Brain microvascular endothelial cell (primary cell): ENCODE measurements at regions not wholly inside any gene's neighbourhood (a gene's known extent, or its start where the extent isn't known, plus 50 kb on each side); places are given as distances from the start of the nearest gene placed in this dataset.

Experiments
- DNase-seq: peaks from one replicate; pipeline ENCODE4 v3.0.0-alpha.2; 2020
- H3K27ac ChIP-seq: fragments of 250-450 bp; sonication (Bioruptor Pico); 2 replicates; pipeline ENCODE4 v1.5.1; 2020; ENCODE audit warnings: mild to moderate bottlenecking, moderate library complexity
- H3K27me3 ChIP-seq: fragments of 250-450 bp; sonication (Bioruptor Pico); replicated peaks from 2 replicates; pipeline ENCODE4 v1.5.1; 2020; ENCODE audit warnings: mild to moderate bottlenecking
- H3K36me3 ChIP-seq: fragments of 250-450 bp; sonication (Bioruptor Pico); replicated peaks from 2 replicates; pipeline ENCODE4 v1.5.1; 2020; ENCODE audit warnings: mild to moderate bottlenecking
- H3K4me3 ChIP-seq: 2 replicates; pipeline ENCODE4 v1.5.1; 2011; ENCODE audit warnings: low read depth, mild to moderate bottlenecking, control low read depth, low read length, moderate library complexity
- CTCF ChIP-seq: IDR thresholded peaks from 2 replicates; pipeline ENCODE4 v1.5.1; 2011; ENCODE audit warnings: low read depth, mild to moderate bottlenecking, moderate library complexity, low read length, control low read depth, inconsistent platforms; ENCODE audit errors: missing control alignments
- in situ Hi-C: cut with HindIII; loops from 2 replicates; pipeline ENCODE4 v1.10.0; 2017; ENCODE audit warnings: low sequenced_read_pairs, low pct_ligation_motif_present

DNA sequence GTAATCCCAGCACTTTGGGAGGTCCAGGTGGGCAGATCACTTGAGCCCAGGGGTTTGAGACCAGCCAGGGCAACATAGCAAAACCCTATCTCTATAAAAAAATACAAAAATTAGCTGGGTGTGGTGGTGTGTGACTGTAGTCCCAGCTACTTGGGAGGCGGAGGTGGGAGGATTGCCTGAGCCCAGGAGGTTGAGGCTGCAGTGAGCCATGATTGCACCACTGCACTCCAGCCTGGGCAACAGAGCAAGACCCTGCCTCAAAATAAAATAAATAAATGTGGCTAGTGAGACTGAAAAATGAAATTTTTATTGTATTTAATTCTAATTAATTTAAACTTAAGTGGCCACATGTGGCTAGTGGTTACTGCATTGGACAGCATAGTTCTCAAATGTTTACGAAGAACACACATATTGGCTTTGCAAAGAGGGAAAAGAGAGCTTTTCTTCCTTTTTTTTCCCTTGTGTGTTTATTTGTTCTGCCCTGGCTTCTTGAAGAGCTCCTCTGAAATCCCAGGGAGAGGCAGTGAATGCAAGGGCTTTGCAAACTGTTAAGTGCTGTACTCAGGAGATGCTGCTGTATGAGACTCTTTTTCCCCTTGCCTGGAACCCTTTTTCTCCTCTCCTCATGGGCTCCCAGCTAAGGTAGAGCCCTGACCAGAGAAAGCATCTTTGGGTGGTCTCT, 59.0 kb upstream of the RPL11 start:
- H3K27me3 ChIP-seq = no peaks in the 10 kb centered on the region
- H3K4me3 ChIP-seq = no peak overlapping the region
- H3K27ac ChIP-seq = no peak overlapping the region
- DNase-seq = no peak
- TF ChIP-seq CTCF = no peak
- in situ Hi-C loops = no loop called here
- no peaks in the 10 kb centered on the region for H3K36me3 ChIP-seq

GRCh38 chr1:23629708-23630290, 61.8 kb upstream of the RPL11 start:
- in situ Hi-C loops = no loop called here
- no peak overlapping the region for H3K27ac ChIP-seq

GRCh38 chr1:23628951-23629387, 62.6 kb upstream of the RPL11 start:
- TF ChIP-seq CTCF = no peak
- Histone ChIP-seq H3K4me3 (no peak overlapping the region), H3K36me3 (no peaks in the 10 kb centered on the region), H3K27me3 (no peaks in the 10 kb centered on the region), H3K27ac (no peak overlapping the region)
- in situ Hi-C loops = no loop called here
- no peak for DNase-seq

More at GRCh38 chr1:23629708-23630290, 61.8 kb upstream of the RPL11 start:
- Histone ChIP-seq H3K27me3 (no peaks in the 10 kb centered on the region), H3K36me3 (no peaks in the 10 kb centered on the region), H3K4me3 (no peak overlapping the region)
- no peak for TF ChIP-seq CTCF
- DNase-seq = no peak

DNA sequence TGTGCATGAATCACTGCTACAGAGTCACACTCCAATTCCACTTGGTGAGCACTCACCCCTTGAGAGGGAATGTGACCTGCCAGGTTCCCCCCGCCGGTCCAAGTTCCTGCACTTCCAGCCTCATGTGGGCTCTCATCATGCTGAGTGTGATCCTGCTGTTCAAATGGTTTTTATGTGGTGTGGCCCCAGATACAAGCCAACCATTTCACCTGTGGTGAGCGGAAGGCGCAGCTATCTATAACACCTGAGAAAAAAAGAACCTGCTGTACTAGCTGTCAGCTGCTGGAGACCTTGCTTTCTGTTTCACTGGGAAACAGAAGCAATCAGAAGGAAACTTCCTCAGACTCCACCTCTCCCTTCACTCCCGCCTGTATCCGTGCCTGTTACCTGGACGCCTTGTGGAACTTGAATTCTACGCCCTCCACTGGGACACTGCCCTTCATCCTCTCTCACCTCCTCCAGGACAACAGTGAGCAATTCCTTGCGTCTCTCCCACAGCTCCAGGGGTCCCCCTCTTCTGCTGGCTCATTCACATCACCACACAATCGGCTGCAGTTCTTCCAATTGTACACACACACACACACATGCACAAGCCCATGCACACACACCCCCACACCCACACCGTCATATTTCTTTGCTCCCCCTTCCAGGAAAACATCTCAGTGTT, 64.4 kb upstream of the RPL11 start:
- H3K4me3 ChIP-seq = no peak overlapping the region
- H3K27me3 ChIP-seq = no peaks in the 10 kb centered on the region
- in situ Hi-C loops = no loop called here
- DNase-seq = no peak
- TF ChIP-seq CTCF = no peak
- no peaks in the 10 kb centered on the region for H3K36me3 ChIP-seq
- no peak overlapping the region for H3K27ac ChIP-seq

- Histone ChIP-seq H3K4me3 (no peak overlapping the region), H3K36me3 (no peaks in the 10 kb centered on the region), H3K27ac (no peak overlapping the region), H3K27me3 (no peaks in the 10 kb centered on the region)
- TF ChIP-seq CTCF = no peak
- in situ Hi-C loops = no loop called here
- no peak for DNase-seq
Observed at GRCh38 chr1:23625929-23626535, 65.6 kb upstream of the RPL11 start.
